C4-2B (cell line): ENCODE measurements at regions not wholly inside any gene's neighbourhood (a gene's known extent, or its start where the extent isn't known, plus 50 kb on each side); places are given as distances from the start of the nearest gene placed in this dataset.

Experiments used
- ZFX ChIP-seq: fragments of 450-650 bp; IDR thresholded peaks from 2 replicates; pipeline ENCODE4 v1.6.1; 2017
- TF ChIP-seq, protein P1 (sequence below): fragments of 450-650 bp; conservative IDR thresholded peaks from 2 replicates; pipeline ENCODE4 v1.5.1; 2017; ENCODE audit warnings: mild to moderate bottlenecking

- no peak for TF ChIP-seq ZFX
- TF ChIP-seq, protein P1, sequence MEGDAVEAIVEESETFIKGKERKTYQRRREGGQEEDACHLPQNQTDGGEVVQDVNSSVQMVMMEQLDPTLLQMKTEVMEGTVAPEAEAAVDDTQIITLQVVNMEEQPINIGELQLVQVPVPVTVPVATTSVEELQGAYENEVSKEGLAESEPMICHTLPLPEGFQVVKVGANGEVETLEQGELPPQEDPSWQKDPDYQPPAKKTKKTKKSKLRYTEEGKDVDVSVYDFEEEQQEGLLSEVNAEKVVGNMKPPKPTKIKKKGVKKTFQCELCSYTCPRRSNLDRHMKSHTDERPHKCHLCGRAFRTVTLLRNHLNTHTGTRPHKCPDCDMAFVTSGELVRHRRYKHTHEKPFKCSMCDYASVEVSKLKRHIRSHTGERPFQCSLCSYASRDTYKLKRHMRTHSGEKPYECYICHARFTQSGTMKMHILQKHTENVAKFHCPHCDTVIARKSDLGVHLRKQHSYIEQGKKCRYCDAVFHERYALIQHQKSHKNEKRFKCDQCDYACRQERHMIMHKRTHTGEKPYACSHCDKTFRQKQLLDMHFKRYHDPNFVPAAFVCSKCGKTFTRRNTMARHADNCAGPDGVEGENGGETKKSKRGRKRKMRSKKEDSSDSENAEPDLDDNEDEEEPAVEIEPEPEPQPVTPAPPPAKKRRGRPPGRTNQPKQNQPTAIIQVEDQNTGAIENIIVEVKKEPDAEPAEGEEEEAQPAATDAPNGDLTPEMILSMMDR = no peak
Observed at GRCh38 chr6:114534813-114535212, 192.0 kb upstream of the HS3ST5 start.
